Activated B cell treated with CpG ODN at 0.5 μM for 24 hours (primary cell): ENCODE measurements at regions not wholly inside any gene's neighbourhood (a gene's known extent, or its start where the extent isn't known, plus 50 kb on each side); places are given as distances from the start of the nearest gene placed in this dataset.

Experiments
- ATAC-seq: fragments of 200-7000 bp; cut with Tn5 transposase; one replicate; pipeline ENCODE4 v1.10.0; 2021; ENCODE audit warnings: low read depth, mild to moderate bottlenecking, moderate library complexity
- CTCF ChIA-PET: fragments of 350-600 bp; sonication (Branson Sonifier 250); formaldehyde crosslinking; loops from one replicate; lab custom pipeline; 2021; ENCODE audit warnings: antibody characterized with exemption; lab: Charles Lee
- POLR2A ChIA-PET: fragments of 350-600 bp; sonication (Branson Sonifier 250); formaldehyde crosslinking; loops from one replicate; lab custom pipeline; 2021; ENCODE audit warnings: antibody characterized with exemption; lab: Charles Lee
- DNase-seq: peaks from one replicate; pipeline ENCODE4 v3.0.0; 2022
- H3K27ac Mint-ChIP-seq: one replicate; pipeline ENCODE4 v1.8.0; 2020; ENCODE audit warnings: mixed read lengths
- H3K27me3 Mint-ChIP-seq: one replicate; pipeline ENCODE4 v1.8.0; 2021; ENCODE audit warnings: mixed read lengths
- H3K36me3 Mint-ChIP-seq: one replicate; pipeline ENCODE4 v1.8.0; 2021; ENCODE audit warnings: low read depth, mixed read lengths
- H3K4me1 Mint-ChIP-seq: one replicate; pipeline ENCODE4 v1.8.0; 2021; ENCODE audit warnings: mixed read lengths
- H3K4me3 Mint-ChIP-seq: one replicate; pipeline ENCODE4 v1.8.0; 2020; ENCODE audit warnings: mild to moderate bottlenecking, mixed read lengths
- H3K9me3 Mint-ChIP-seq: one replicate; pipeline ENCODE4 v1.8.0; 2020; ENCODE audit warnings: mixed read lengths
- CTCF ChIP-seq: fragments of 200-600 bp; IDR thresholded peaks from one replicate; pipeline ENCODE4 v1.8.0; 2022; ENCODE audit warnings: antibody characterized with exemption, mild to moderate bottlenecking
- intact Hi-C: fragments of 100-400 bp; cut with micrococcal nuclease; formaldehyde crosslinking; loops from one replicate; pipeline ENCODE4 v1.15.1; 2024

- no peak for DNase-seq
- POLR2A ChIA-PET: no interaction called here
- Mint-ChIP-seq H3K27me3 (peaks cover 22% of the 10 kb centered on the region), H3K4me1 (peaks cover 25% of the 10 kb centered on the region), H3K36me3 (no peaks in the 10 kb centered on the region), H3K9me3 (no peaks in the 10 kb centered on the region), H3K27ac (no peak overlapping the region), H3K4me3 (no peak overlapping the region)
- intact Hi-C loops: no loop called here
- CTCF ChIA-PET: no interaction called here
- ATAC-seq: no peak
- TF ChIP-seq CTCF: no peak
Observed at GRCh38 chr4:144360146-144360793, 219.8 kb upstream of the GYPA start.

- ATAC-seq (no peak), DNase-seq (no peak)
- Mint-ChIP-seq H3K27me3 (peaks cover 12% of the 10 kb centered on the region), H3K36me3 (no peaks in the 10 kb centered on the region), H3K27ac (no peak overlapping the region), H3K9me3 (no peaks in the 10 kb centered on the region), H3K4me1 (peaks cover 14% of the 10 kb centered on the region), H3K4me3 (no peak overlapping the region)
- intact Hi-C loops: no loop called here
- ChIA-PET CTCF (no interaction called here), POLR2A (no interaction called here)
- TF ChIP-seq CTCF: no peak
Observed at GRCh38 chr4:144362366-144362765, 221.8 kb upstream of the GYPA start.

GRCh38 chr4:144363890-144364289, 223.4 kb upstream of the GYPA start:
- no peak for DNase-seq
- no peak for TF ChIP-seq CTCF
- H3K4me3 Mint-ChIP-seq: no peak overlapping the region
- ChIA-PET POLR2A (no interaction called here), CTCF (no interaction called here)
- H3K4me1 Mint-ChIP-seq: peaks cover under 1% of the 10 kb centered on the region
- no peak for ATAC-seq
- no peaks in the 10 kb centered on the region for H3K36me3 Mint-ChIP-seq
- intact Hi-C loops: no loop called here
- H3K27me3 Mint-ChIP-seq: peaks cover 12% of the 10 kb centered on the region
- H3K9me3 Mint-ChIP-seq: no peaks in the 10 kb centered on the region
- no peak overlapping the region for H3K27ac Mint-ChIP-seq

GRCh38 chr4:144366425-144366824, 225.9 kb upstream of the GYPA start:
- intact Hi-C loops: no loop called here
- no peak for ATAC-seq
- DNase-seq: no peak
- POLR2A ChIA-PET: no interaction called here
- H3K9me3 Mint-ChIP-seq: no peaks in the 10 kb centered on the region
- CTCF ChIA-PET: no interaction called here
- no peak overlapping the region for H3K4me3 Mint-ChIP-seq
- H3K27ac Mint-ChIP-seq: no peak overlapping the region
- H3K27me3 Mint-ChIP-seq: peaks cover 2% of the 10 kb centered on the region
- H3K4me1 Mint-ChIP-seq: no peaks in the 10 kb centered on the region
- H3K36me3 Mint-ChIP-seq: no peaks in the 10 kb centered on the region
- TF ChIP-seq CTCF: no peak

GRCh38 chr4:144371485-144371884, 231.0 kb upstream of the GYPA start:
- Mint-ChIP-seq H3K9me3 (no peaks in the 10 kb centered on the region), H3K27me3 (peaks cover 2% of the 10 kb centered on the region), H3K36me3 (no peaks in the 10 kb centered on the region), H3K4me3 (no peak overlapping the region), H3K27ac (no peak overlapping the region), H3K4me1 (no peaks in the 10 kb centered on the region)
- DNase-seq: no peak
- ChIA-PET POLR2A (no interaction called here), CTCF (no interaction called here)
- no peak for TF ChIP-seq CTCF
- ATAC-seq: no peak
- intact Hi-C loops: no loop called here
